Cardiac muscle cell (in vitro differentiated cells and primary cell): ENCODE measurements at regions not wholly inside any gene's neighbourhood (a gene's known extent, or its start where the extent isn't known, plus 50 kb on each side); places are given as distances from the start of the nearest gene placed in this dataset.
A peak's percentile ranks its signal among the peaks of the same experiment; 100 is the strongest.
"Not testable (repeated sequence)": the region's sequence is repeated elsewhere in the genome, so short reads cannot be mapped to it uniquely, and the experiment has no call there.

Experiments
- DNase-seq, 2 donors: peaks; one replicate each; pipeline versions ENCODE4 v3.0.0 to v3.0.0-alpha.2; 2010 to 2017; ENCODE audit warnings: low read depth in 1 of 2, low spot score in 1 of 2
- H3K27ac ChIP-seq: fragments of 200-600 bp; sonication (generic); 2 replicates; pipeline ENCODE4 v1.5.1; 2016
- H3K27me3 ChIP-seq: fragments of 200-600 bp; sonication (generic); 2 replicates; pipeline ENCODE4 v1.6.0; 2016; ENCODE audit warnings: control low read depth
- H3K36me3 ChIP-seq: fragments of 200-600 bp; sonication (generic); 2 replicates; pipeline ENCODE4 v1.5.1; 2016; ENCODE audit warnings: control low read depth
- H3K4me1 ChIP-seq: fragments of 200-600 bp; sonication (generic); 2 replicates; pipeline ENCODE4 v1.8.1; 2017; ENCODE audit warnings: low read depth, mild to moderate bottlenecking, mixed run types
- H3K4me3 ChIP-seq: fragments of 200-600 bp; sonication (generic); 2 replicates; pipeline ENCODE4 v1.5.1; 2016; ENCODE audit warnings: mild to moderate bottlenecking
- H3K9me3 ChIP-seq: fragments of 200-600 bp; sonication (generic); 2 replicates; pipeline ENCODE4 v1.5.1; 2017; ENCODE audit warnings: low read depth, mild to moderate bottlenecking, control low read depth
- CTCF ChIP-seq: IDR thresholded peaks from 2 replicates; pipeline ENCODE4 v1.5.1; 2012; ENCODE audit warnings: low read depth, mild to moderate bottlenecking, low read length

- TF ChIP-seq CTCF, result no peak
- Histone ChIP-seq H3K27ac (no peak overlapping the region), H3K9me3 (no peaks in the 10 kb centered on the region), H3K4me1 (no peaks in the 10 kb centered on the region), H3K36me3 (no peaks in the 10 kb centered on the region), H3K27me3 (no peaks in the 10 kb centered on the region), H3K4me3 (no peak overlapping the region)
- no peak for DNase-seq
Observed at GRCh38 chr5:96101358-96102089, 139.9 kb upstream of the ELL2 start.

- not testable (repeated sequence) for H3K27ac ChIP-seq, DNase-seq, H3K27me3 ChIP-seq, H3K9me3 ChIP-seq, H3K4me1 ChIP-seq, H3K36me3 ChIP-seq, H3K4me3 ChIP-seq
Observed at GRCh38 chr5:96097488-96097887, 135.8 kb upstream of the ELL2 start.

DNA sequence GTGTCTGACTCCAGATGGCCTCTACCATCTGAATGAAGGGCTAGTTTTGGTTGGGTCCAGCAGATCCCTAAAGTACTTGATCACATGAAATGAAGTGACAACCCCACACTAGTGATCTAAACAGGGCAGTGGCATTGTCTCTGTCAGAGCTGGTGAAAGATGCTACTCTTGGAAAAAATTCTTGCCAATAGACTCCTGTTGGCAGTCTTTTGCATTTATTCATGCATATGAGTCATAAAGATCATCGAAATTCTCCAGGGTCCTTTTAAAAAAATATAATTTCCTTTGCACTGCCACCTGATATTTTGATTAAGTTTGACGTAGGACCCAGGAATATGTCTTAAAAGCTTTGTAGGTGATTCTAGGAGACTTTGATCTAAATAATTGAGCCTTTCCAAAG, 135.1 kb upstream of the ELL2 start:
- Histone ChIP-seq H3K36me3 (no peaks in the 10 kb centered on the region), H3K27me3 (no peaks in the 10 kb centered on the region), H3K4me3 (no peak overlapping the region), H3K4me1 (peaks cover 3% of the 10 kb centered on the region), H3K9me3 (no peaks in the 10 kb centered on the region), H3K27ac (no peak overlapping the region)
- DNase-seq, result no peak
- TF ChIP-seq CTCF, result no peak

- Histone ChIP-seq H3K27me3 (no peaks in the 10 kb centered on the region), H3K4me1 (peaks cover 3% of the 10 kb centered on the region), H3K9me3 (no peaks in the 10 kb centered on the region), H3K36me3 (no peaks in the 10 kb centered on the region), H3K4me3 (no peak overlapping the region), H3K27ac (no peak overlapping the region)
- DNase-seq, result peak in 1 of 2 donors; percentile 46
- TF ChIP-seq CTCF, result no peak
Observed at GRCh38 chr5:96094904-96095303, 133.3 kb upstream of the ELL2 start.

- no peak for TF ChIP-seq CTCF
- H3K4me3 ChIP-seq, result no peak overlapping the region
- H3K4me1 ChIP-seq, result peaks cover 3% of the 10 kb centered on the region
- H3K36me3 ChIP-seq, result no peaks in the 10 kb centered on the region
- H3K27me3 ChIP-seq, result no peaks in the 10 kb centered on the region
- no peak for DNase-seq
- no peaks in the 10 kb centered on the region for H3K9me3 ChIP-seq
- H3K27ac ChIP-seq, result no peak overlapping the region
Observed at GRCh38 chr5:96093890-96094381, 132.3 kb upstream of the ELL2 start.

GRCh38 chr5:96093340-96093739, 131.7 kb upstream of the ELL2 start:
- Histone ChIP-seq H3K27ac (no peak overlapping the region), H3K27me3 (no peaks in the 10 kb centered on the region), H3K4me1 (peaks cover 3% of the 10 kb centered on the region), H3K9me3 (no peaks in the 10 kb centered on the region), H3K36me3 (no peaks in the 10 kb centered on the region), H3K4me3 (no peak overlapping the region)
- no peak for TF ChIP-seq CTCF
- no peak for DNase-seq
